NT2/D1 (cell line): ENCODE measurements at regions not wholly inside any gene's neighbourhood (a gene's known extent, or its start where the extent isn't known, plus 50 kb on each side); places are given as distances from the start of the nearest gene placed in this dataset.

Source experiments
- SUZ12 ChIP-seq: IDR thresholded peaks from 2 replicates; pipeline ENCODE4 v1.6.1; 2011; ENCODE audit not compliant: insufficient read length, insufficient read depth; ENCODE audit errors: extremely low read depth
- ZNF274 ChIP-seq: IDR thresholded peaks from 2 replicates; pipeline ENCODE4 v1.6.1; 2011; ENCODE audit warnings: mild to moderate bottlenecking, low read depth, low read length

GRCh38 chr17:79350533-79350932 lies 260.3 kb downstream of the RBFOX3 start:
- no peak for TF ChIP-seq ZNF274
- no peak for TF ChIP-seq SUZ12
